Loucy (cell line): ENCODE measurements at regions not wholly inside any gene's neighbourhood (a gene's known extent, or its start where the extent isn't known, plus 50 kb on each side); places are given as distances from the start of the nearest gene placed in this dataset.

Experiments
- H2AFZ ChIP-seq: fragments of 200-600 bp; sonication (generic); 2 replicates; pipeline ENCODE4 v1.6.0; 2016; ENCODE audit warnings: antibody characterized with exemption, mild to moderate bottlenecking, low read length, moderate library complexity
- H3F3A ChIP-seq: fragments of 200-600 bp; 2 replicates; pipeline ENCODE4 v1.6.0; 2016; ENCODE audit warnings: antibody characterized with exemption, low read depth, mild to moderate bottlenecking
- H3K27me3 ChIP-seq: fragments of 200-600 bp; sonication (generic); 2 replicates; pipeline ENCODE4 v1.6.1; 2014; ENCODE audit warnings: low read length, mild to moderate bottlenecking; ENCODE audit not compliant: insufficient read depth, poor library complexity, severe bottlenecking
- H3K36me3 ChIP-seq: fragments of 200-600 bp; sonication (generic); 2 replicates; pipeline ENCODE4 v1.6.1; 2016; ENCODE audit warnings: low read length; ENCODE audit not compliant: insufficient read depth
- H3K4me1 ChIP-seq: fragments of 200-600 bp; sonication (generic); 2 replicates; pipeline ENCODE4 v1.5.1; 2014; ENCODE audit warnings: low read length, mild to moderate bottlenecking; ENCODE audit not compliant: insufficient read depth, poor library complexity, severe bottlenecking
- H3K4me2 ChIP-seq: fragments of 200-600 bp; sonication (generic); 2 replicates; pipeline ENCODE4 v1.6.0; 2014; ENCODE audit warnings: antibody characterized with exemption, low read length, low read depth, mild to moderate bottlenecking; ENCODE audit not compliant: poor library complexity, severe bottlenecking
- H3K4me3 ChIP-seq: fragments of 200-600 bp; sonication (generic); 2 replicates; pipeline ENCODE4 v1.5.1; 2014; ENCODE audit warnings: low read length, mild to moderate bottlenecking, mixed read lengths; ENCODE audit not compliant: poor library complexity, severe bottlenecking
- H3K79me2 ChIP-seq: fragments of 200-600 bp; sonication (generic); 2 replicates; pipeline ENCODE4 v1.6.1; 2014; ENCODE audit warnings: low read length; ENCODE audit not compliant: insufficient read depth
- H3K9ac ChIP-seq: fragments of 200-600 bp; sonication (generic); 2 replicates; pipeline ENCODE4 v1.6.0; 2014; ENCODE audit warnings: mild to moderate bottlenecking, low read depth, low read length, moderate library complexity; ENCODE audit not compliant: poor library complexity, severe bottlenecking
- H3K9me2 ChIP-seq: fragments of 200-600 bp; sonication (generic); replicated peaks from 2 replicates; pipeline ENCODE4 v1.6.1; 2016; ENCODE audit warnings: low read depth, low read length, mixed read lengths
- H3K9me3 ChIP-seq: fragments of 200-600 bp; sonication (generic); 2 replicates; pipeline ENCODE4 v1.6.1; 2014; ENCODE audit warnings: mild to moderate bottlenecking, antibody characterized with exemption, low read length, low read depth; ENCODE audit not compliant: insufficient read depth
- H4K20me1 ChIP-seq: fragments of 200-600 bp; sonication (generic); 2 replicates; pipeline ENCODE4 v1.6.0; 2014; ENCODE audit warnings: antibody characterized with exemption, low read length, mild to moderate bottlenecking; ENCODE audit not compliant: insufficient read depth, poor library complexity, severe bottlenecking
- EZH2phosphoT487 ChIP-seq: fragments of 200-600 bp; IDR thresholded peaks from 2 replicates; pipeline ENCODE4 v1.6.1; 2018; ENCODE audit warnings: antibody characterized with exemption, mild to moderate bottlenecking, moderate library complexity, borderline replicate concordance
- TF ChIP-seq, protein P1 (sequence below): fragments of 200-600 bp; sonication (generic); conservative IDR thresholded peaks from 2 replicates; pipeline ENCODE4 v1.5.1; 2014; ENCODE audit warnings: mild to moderate bottlenecking, antibody characterized with exemption, low read length

- Histone ChIP-seq H3K79me2 (no peaks in the 10 kb centered on the region), H3K9ac (no peak overlapping the region), H3K4me3 (no peak overlapping the region), H3K4me1 (no peaks in the 10 kb centered on the region), H4K20me1 (no peaks in the 10 kb centered on the region), H3F3A (no peaks in the 10 kb centered on the region), H3K9me3 (no peaks in the 10 kb centered on the region), H3K9me2 (no peaks in the 10 kb centered on the region), H3K36me3 (no peaks in the 10 kb centered on the region), H3K4me2 (no peak overlapping the region), H2AFZ (no peak overlapping the region), H3K27me3 (no peaks in the 10 kb centered on the region)
- TF ChIP-seq EZH2phosphoT487, result no peak
- TF ChIP-seq, protein P1, sequence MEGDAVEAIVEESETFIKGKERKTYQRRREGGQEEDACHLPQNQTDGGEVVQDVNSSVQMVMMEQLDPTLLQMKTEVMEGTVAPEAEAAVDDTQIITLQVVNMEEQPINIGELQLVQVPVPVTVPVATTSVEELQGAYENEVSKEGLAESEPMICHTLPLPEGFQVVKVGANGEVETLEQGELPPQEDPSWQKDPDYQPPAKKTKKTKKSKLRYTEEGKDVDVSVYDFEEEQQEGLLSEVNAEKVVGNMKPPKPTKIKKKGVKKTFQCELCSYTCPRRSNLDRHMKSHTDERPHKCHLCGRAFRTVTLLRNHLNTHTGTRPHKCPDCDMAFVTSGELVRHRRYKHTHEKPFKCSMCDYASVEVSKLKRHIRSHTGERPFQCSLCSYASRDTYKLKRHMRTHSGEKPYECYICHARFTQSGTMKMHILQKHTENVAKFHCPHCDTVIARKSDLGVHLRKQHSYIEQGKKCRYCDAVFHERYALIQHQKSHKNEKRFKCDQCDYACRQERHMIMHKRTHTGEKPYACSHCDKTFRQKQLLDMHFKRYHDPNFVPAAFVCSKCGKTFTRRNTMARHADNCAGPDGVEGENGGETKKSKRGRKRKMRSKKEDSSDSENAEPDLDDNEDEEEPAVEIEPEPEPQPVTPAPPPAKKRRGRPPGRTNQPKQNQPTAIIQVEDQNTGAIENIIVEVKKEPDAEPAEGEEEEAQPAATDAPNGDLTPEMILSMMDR, result no peak
Observed at GRCh38 chr7:13322126-13322525, 634.7 kb downstream of the ARL4A start.

DNA sequence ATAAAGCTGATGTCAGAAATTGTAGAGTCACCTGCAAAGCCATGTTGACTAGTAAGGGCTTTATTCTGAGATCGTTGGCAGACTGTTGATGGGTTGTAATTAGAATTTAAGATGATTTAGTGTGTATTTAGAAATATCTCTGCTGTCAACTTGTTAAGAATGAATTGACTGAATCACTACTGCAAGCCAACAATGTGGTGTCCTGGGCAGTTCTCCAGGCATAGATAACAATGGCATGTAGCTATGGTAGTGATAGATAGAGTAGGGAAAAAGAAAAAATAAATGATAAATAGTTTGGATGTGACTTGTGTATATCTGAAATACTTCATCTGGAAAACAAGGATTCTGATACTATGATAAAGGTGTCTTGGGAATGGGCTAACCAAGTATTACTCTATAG lies 640.2 kb downstream of the ARL4A start:
- Histone ChIP-seq H3K4me1 (no peaks in the 10 kb centered on the region), H3F3A (no peaks in the 10 kb centered on the region), H3K4me2 (no peak overlapping the region), H3K79me2 (no peaks in the 10 kb centered on the region), H3K36me3 (no peaks in the 10 kb centered on the region), H3K9me3 (no peaks in the 10 kb centered on the region), H3K9ac (no peak overlapping the region), H3K4me3 (no peak overlapping the region), H3K9me2 (no peaks in the 10 kb centered on the region), H3K27me3 (no peaks in the 10 kb centered on the region), H2AFZ (no peak overlapping the region), H4K20me1 (no peaks in the 10 kb centered on the region)
- TF ChIP-seq, protein P1, result no peak
- TF ChIP-seq EZH2phosphoT487, result no peak

DNA sequence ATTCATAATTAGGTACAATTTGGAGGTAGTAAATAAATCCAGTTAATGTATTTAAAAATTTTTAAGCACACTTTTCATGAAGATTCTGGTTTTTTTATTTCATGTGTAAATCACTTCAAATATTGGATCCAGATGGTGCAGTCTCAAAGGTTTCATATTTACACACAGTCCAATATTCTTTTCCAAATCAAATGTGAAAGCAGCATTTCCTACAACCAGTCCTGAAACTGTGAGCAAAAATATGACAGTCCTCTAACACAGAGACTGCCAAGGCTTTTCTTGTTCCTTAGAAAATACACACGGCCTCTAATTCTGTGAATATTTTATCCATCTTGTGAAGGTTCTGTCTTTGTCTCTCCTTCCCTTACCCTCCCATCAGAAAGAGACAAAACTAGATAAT lies 645.9 kb downstream of the ARL4A start:
- Histone ChIP-seq H3K9ac (no peak overlapping the region), H3K4me1 (no peaks in the 10 kb centered on the region), H3F3A (no peaks in the 10 kb centered on the region), H3K9me3 (no peaks in the 10 kb centered on the region), H3K36me3 (no peaks in the 10 kb centered on the region), H3K4me2 (no peak overlapping the region), H3K9me2 (no peaks in the 10 kb centered on the region), H3K79me2 (no peaks in the 10 kb centered on the region), H2AFZ (no peak overlapping the region), H4K20me1 (no peaks in the 10 kb centered on the region), H3K4me3 (no peak overlapping the region), H3K27me3 (no peaks in the 10 kb centered on the region)
- TF ChIP-seq, protein P1, result no peak
- no peak for TF ChIP-seq EZH2phosphoT487
